NT2/D1 (cell line): ENCODE measurements at regions not wholly inside any gene's neighbourhood (a gene's known extent, or its start where the extent isn't known, plus 50 kb on each side); places are given as distances from the start of the nearest gene placed in this dataset.

Source experiments
- SUZ12 ChIP-seq: IDR thresholded peaks from 2 replicates; pipeline ENCODE4 v1.6.1; 2011; ENCODE audit not compliant: insufficient read length, insufficient read depth; ENCODE audit errors: extremely low read depth
- ZNF274 ChIP-seq: IDR thresholded peaks from 2 replicates; pipeline ENCODE4 v1.6.1; 2011; ENCODE audit warnings: mild to moderate bottlenecking, low read depth, low read length

DNA sequence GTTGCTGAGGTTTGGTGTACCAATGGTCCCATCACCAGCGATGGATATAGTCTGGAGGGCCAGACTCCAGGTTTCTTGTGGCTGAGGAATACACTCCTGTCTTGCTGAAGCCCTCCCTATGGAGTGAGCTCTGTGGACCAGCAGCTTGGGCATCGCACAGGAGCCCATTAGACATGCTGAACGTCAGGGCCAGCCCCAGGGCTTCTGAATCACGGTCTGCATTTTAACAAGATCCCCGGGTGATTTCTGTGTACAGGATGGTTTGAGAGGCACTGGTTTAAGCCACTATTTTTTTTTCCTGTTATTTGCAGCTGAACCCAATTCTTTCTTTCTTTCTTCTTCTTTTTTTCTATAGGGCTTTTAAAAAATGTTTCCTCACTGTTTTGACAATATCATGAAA, 69.5 kb upstream of the XCR1 start:
- TF ChIP-seq SUZ12 (no peak), ZNF274 (no peak)
